HCT116 (cell line): ENCODE measurements at regions not wholly inside any gene's neighbourhood (a gene's known extent, or its start where the extent isn't known, plus 50 kb on each side); places are given as distances from the start of the nearest gene placed in this dataset.

Source experiments
- CBX3 ChIP-seq: IDR thresholded peaks from 2 replicates; pipeline ENCODE4 v1.6.1; 2012; ENCODE audit warnings: low read depth
- CTCF ChIP-seq, 3 experiments: fragments of 200-600 bp in 1 of 3; sonication (generic) in 1 of 3; IDR thresholded peaks in 2 of 3; conservative IDR thresholded peaks in 1 of 3; 2 replicates each; pipeline ENCODE4 v1.5.1; 2012 to 2017; ENCODE audit warnings: low read depth in 2 of 3, low read length in 2 of 3, antibody characterized with exemption in 1 of 3, borderline replicate concordance in 1 of 3, control low read depth in 1 of 3, mild to moderate bottlenecking in 1 of 3, mixed read lengths in 1 of 3, mixed run types in 1 of 3, moderate library complexity in 1 of 3; ENCODE audit not compliant: insufficient read depth in 1 of 3
- EGR1 ChIP-seq: IDR thresholded peaks from 2 replicates; pipeline ENCODE4 v1.6.1; 2012; ENCODE audit warnings: low read depth
- POLR2A ChIP-seq: IDR thresholded peaks from 2 replicates; pipeline ENCODE4 v1.7.0; 2011; ENCODE audit warnings: borderline replicate concordance; ENCODE audit not compliant: insufficient read depth, insufficient read length; ENCODE audit errors: extremely low read depth
- TCF7L2 ChIP-seq: IDR thresholded peaks from 2 replicates; pipeline ENCODE4 v1.7.0; 2011; ENCODE audit warnings: borderline replicate concordance, inconsistent platforms; ENCODE audit not compliant: insufficient read depth, insufficient read length; ENCODE audit errors: extremely low read depth
- ZFX ChIP-seq: fragments of 450-650 bp; IDR thresholded peaks from 2 replicates; pipeline ENCODE4 v1.6.1; 2017
- TF ChIP-seq, protein P1 (sequence below): IDR thresholded peaks from 2 replicates; pipeline ENCODE4 v1.6.1; 2012; ENCODE audit warnings: low read depth

DNA sequence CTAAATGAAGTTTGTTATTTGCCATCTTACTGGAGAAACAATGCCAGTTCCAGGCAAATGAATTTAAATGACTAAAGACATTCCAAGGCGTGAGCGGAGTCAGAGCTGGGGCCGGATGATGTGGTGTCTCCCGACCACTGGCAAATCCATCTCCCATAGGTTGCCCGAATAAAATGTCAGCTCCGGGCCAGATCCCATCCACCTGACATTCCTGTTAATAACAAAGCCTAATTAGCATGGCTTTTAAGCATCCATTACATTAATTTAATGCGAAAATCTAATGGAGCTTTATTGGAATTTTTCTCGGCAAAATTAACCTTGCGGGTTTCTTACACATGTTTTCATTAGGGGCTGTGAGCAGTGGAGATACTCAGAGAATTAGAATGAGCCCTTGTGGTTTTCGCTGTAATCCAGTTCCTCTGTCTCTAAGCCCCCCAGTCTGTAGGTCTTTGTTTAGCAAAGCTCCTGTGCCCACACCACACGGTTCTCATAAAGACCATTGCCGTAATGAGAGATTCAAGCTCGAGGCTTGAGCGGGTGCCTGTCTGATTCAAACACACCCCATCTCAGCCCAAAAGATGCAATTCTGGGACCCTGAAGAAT, 123.3 kb downstream of the CCT6B start:
- no peak for TF ChIP-seq POLR2A
- no peak for TF ChIP-seq CTCF (IDR thresholded peaks at IDR 0.05 in 2 of 3, conservative IDR thresholded peaks at IDR 0.05 in 1 of 3; ENCODE audit: borderline replicate concordance in 1 of 3, insufficient read depth in 1 of 3, low read depth in 2 of 3, low read length in 2 of 3)
- TF ChIP-seq EGR1 = no peak
- no peak for TF ChIP-seq ZFX
- TF ChIP-seq, protein P1, sequence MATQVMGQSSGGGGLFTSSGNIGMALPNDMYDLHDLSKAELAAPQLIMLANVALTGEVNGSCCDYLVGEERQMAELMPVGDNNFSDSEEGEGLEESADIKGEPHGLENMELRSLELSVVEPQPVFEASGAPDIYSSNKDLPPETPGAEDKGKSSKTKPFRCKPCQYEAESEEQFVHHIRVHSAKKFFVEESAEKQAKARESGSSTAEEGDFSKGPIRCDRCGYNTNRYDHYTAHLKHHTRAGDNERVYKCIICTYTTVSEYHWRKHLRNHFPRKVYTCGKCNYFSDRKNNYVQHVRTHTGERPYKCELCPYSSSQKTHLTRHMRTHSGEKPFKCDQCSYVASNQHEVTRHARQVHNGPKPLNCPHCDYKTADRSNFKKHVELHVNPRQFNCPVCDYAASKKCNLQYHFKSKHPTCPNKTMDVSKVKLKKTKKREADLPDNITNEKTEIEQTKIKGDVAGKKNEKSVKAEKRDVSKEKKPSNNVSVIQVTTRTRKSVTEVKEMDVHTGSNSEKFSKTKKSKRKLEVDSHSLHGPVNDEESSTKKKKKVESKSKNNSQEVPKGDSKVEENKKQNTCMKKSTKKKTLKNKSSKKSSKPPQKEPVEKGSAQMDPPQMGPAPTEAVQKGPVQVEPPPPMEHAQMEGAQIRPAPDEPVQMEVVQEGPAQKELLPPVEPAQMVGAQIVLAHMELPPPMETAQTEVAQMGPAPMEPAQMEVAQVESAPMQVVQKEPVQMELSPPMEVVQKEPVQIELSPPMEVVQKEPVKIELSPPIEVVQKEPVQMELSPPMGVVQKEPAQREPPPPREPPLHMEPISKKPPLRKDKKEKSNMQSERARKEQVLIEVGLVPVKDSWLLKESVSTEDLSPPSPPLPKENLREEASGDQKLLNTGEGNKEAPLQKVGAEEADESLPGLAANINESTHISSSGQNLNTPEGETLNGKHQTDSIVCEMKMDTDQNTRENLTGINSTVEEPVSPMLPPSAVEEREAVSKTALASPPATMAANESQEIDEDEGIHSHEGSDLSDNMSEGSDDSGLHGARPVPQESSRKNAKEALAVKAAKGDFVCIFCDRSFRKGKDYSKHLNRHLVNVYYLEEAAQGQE = no peak
- TF ChIP-seq CBX3 = no peak
- no peak for TF ChIP-seq TCF7L2
